ENCODE measurements at regions not wholly inside any gene's neighbourhood (a gene's known extent, or its start where the extent isn't known, plus 50 kb on each side); places are given as distances from the start of the nearest gene placed in this dataset.

DNA sequence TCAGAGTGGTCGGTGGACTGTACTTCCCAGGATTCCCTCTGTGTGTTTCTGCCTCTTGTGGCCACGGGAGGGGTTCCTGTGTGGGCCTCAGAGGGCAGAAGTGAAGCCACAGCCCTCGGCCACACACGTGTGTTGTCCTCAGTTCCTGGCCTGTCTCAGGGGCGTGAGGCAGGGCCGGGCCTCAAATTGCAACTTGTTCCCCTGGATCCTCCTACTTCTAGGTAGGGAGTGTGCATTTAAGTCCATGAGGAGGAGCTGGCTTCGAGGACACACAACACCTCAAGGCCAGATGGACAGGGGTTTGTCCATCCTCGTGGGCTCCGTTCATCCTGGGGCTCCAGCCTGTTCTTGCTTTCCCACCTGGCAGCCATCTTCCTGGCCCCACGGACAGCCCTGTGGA lies 573.0 kb downstream of the TBC1D22A start:
- TF ChIP-seq, protein P1, sequence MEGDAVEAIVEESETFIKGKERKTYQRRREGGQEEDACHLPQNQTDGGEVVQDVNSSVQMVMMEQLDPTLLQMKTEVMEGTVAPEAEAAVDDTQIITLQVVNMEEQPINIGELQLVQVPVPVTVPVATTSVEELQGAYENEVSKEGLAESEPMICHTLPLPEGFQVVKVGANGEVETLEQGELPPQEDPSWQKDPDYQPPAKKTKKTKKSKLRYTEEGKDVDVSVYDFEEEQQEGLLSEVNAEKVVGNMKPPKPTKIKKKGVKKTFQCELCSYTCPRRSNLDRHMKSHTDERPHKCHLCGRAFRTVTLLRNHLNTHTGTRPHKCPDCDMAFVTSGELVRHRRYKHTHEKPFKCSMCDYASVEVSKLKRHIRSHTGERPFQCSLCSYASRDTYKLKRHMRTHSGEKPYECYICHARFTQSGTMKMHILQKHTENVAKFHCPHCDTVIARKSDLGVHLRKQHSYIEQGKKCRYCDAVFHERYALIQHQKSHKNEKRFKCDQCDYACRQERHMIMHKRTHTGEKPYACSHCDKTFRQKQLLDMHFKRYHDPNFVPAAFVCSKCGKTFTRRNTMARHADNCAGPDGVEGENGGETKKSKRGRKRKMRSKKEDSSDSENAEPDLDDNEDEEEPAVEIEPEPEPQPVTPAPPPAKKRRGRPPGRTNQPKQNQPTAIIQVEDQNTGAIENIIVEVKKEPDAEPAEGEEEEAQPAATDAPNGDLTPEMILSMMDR (conservative IDR thresholded peaks at IDR 0.05; ENCODE audit: low read length) = no peak
- no peak for TF ChIP-seq EZH2phosphoT487 (IDR thresholded peaks at IDR 0.05; ENCODE audit: borderline replicate concordance)
- Histone ChIP-seq H3K27me3 (ENCODE audit: insufficient read depth, low read length, poor library complexity, severe bottlenecking) (no peaks in the 10 kb centered on the region), H3K9me3 (ENCODE audit: insufficient read depth, low read depth, low read length) (no peaks in the 10 kb centered on the region; the same call in 1 of the 2 replicates), H3K9me2 (replicated peaks; ENCODE audit: low read depth, low read length) (no peaks in the 10 kb centered on the region), H3K4me2 (ENCODE audit: low read depth, low read length, poor library complexity, severe bottlenecking) (no peak overlapping the region), H3K4me1 (ENCODE audit: insufficient read depth, low read length, poor library complexity, severe bottlenecking) (no peaks in the 10 kb centered on the region), H3K9ac (ENCODE audit: low read depth, low read length, poor library complexity, severe bottlenecking) (no peak overlapping the region), H3K36me3 (ENCODE audit: insufficient read depth, low read length) (no peaks in the 10 kb centered on the region), H2AFZ (ENCODE audit: low read length) (no peak overlapping the region), H4K20me1 (ENCODE audit: insufficient read depth, low read length, poor library complexity, severe bottlenecking) (no peaks in the 10 kb centered on the region), H3F3A (ENCODE audit: low read depth) (no peaks in the 10 kb centered on the region), H3K4me3 (ENCODE audit: low read length, poor library complexity, severe bottlenecking) (no peak overlapping the region), H3K79me2 (ENCODE audit: insufficient read depth, low read length) (no peaks in the 10 kb centered on the region)

DNA sequence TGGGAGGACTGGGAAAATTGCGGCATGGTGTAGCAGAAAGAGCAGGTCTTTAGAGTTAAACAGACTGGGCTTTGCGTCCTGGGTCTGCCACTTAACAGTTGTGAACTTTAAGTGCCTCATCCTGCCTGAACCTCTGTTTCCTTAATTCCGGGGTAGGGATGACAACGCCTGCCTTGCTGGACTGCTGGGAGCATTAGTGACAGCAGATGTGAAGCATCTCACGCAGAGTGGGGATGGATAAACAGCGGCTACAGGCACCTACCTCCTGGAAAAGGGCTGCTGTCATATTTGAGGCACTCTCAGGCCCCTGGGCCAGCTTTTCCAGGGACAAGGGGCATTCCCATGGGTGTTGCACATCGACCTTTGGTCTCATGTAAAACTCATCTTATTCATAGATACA lies 572.2 kb downstream of the TBC1D22A start:
- TF ChIP-seq, protein P1 (conservative IDR thresholded peaks at IDR 0.05; ENCODE audit: low read length) = no peak
- TF ChIP-seq EZH2phosphoT487 (IDR thresholded peaks at IDR 0.05; ENCODE audit: borderline replicate concordance) = no peak
- no peak overlapping the region for H3K9ac ChIP-seq (ENCODE audit: low read depth, low read length, poor library complexity, severe bottlenecking)
- H3K4me3 ChIP-seq (ENCODE audit: low read length, poor library complexity, severe bottlenecking) = no peak overlapping the region

DNA sequence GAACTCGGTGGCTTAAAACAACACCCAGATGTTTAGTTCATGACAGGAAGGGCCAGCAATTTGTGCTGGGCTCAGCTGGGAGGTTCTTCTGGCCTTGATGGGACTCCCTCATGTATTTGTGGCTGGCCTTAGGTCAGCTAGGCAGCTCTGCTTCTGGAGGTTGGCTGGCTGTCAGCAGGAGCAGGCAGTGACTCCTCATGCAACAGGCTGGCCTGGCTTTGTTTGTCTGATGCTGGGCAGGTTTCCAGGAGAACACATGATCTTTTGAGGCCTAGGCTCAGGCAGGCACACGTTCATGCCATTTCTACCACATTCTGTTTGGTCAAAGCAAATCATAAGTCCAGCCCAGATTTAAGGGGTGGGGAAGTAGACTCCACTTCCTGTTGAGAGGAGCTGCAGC lies 571.2 kb downstream of the TBC1D22A start:
- TF ChIP-seq EZH2phosphoT487 (IDR thresholded peaks at IDR 0.05; ENCODE audit: borderline replicate concordance) = no peak
- TF ChIP-seq, protein P1 (conservative IDR thresholded peaks at IDR 0.05; ENCODE audit: low read length) = no peak
- Histone ChIP-seq H3F3A (ENCODE audit: low read depth) (no peaks in the 10 kb centered on the region), H3K4me2 (ENCODE audit: low read depth, low read length, poor library complexity, severe bottlenecking) (no peak overlapping the region), H3K27me3 (ENCODE audit: insufficient read depth, low read length, poor library complexity, severe bottlenecking) (no peaks in the 10 kb centered on the region), H3K9ac (ENCODE audit: low read depth, low read length, poor library complexity, severe bottlenecking) (no peak overlapping the region), H3K4me3 (ENCODE audit: low read length, poor library complexity, severe bottlenecking) (no peak overlapping the region), H3K36me3 (ENCODE audit: insufficient read depth, low read length) (no peaks in the 10 kb centered on the region), H2AFZ (ENCODE audit: low read length) (no peak overlapping the region), H4K20me1 (ENCODE audit: insufficient read depth, low read length, poor library complexity, severe bottlenecking) (no peaks in the 10 kb centered on the region), H3K9me3 (ENCODE audit: insufficient read depth, low read depth, low read length) (no peaks in the 10 kb centered on the region; the same call in 1 of the 2 replicates), H3K9me2 (replicated peaks; ENCODE audit: low read depth, low read length) (no peaks in the 10 kb centered on the region), H3K79me2 (ENCODE audit: insufficient read depth, low read length) (no peaks in the 10 kb centered on the region), H3K4me1 (ENCODE audit: insufficient read depth, low read length, poor library complexity, severe bottlenecking) (no peaks in the 10 kb centered on the region)

More for the DNA sequence above, 572.2 kb downstream of the TBC1D22A start:
- Histone ChIP-seq H3K36me3 (ENCODE audit: insufficient read depth, low read length) (no peaks in the 10 kb centered on the region), H3K27me3 (ENCODE audit: insufficient read depth, low read length, poor library complexity, severe bottlenecking) (no peaks in the 10 kb centered on the region), H3K4me2 (ENCODE audit: low read depth, low read length, poor library complexity, severe bottlenecking) (no peak overlapping the region), H4K20me1 (ENCODE audit: insufficient read depth, low read length, poor library complexity, severe bottlenecking) (no peaks in the 10 kb centered on the region), H2AFZ (ENCODE audit: low read length) (no peak overlapping the region), H3K9me2 (replicated peaks; ENCODE audit: low read depth, low read length) (no peaks in the 10 kb centered on the region), H3F3A (ENCODE audit: low read depth) (no peaks in the 10 kb centered on the region), H3K9me3 (ENCODE audit: insufficient read depth, low read depth, low read length) (no peaks in the 10 kb centered on the region; the same call in 1 of the 2 replicates), H3K4me1 (ENCODE audit: insufficient read depth, low read length, poor library complexity, severe bottlenecking) (no peaks in the 10 kb centered on the region), H3K79me2 (ENCODE audit: insufficient read depth, low read length) (no peaks in the 10 kb centered on the region)
